HEK293 (cell line): ENCODE measurements at regions not wholly inside any gene's neighbourhood (a gene's known extent, or its start where the extent isn't known, plus 50 kb on each side); places are given as distances from the start of the nearest gene placed in this dataset.

Experiments
- CTCF ChIA-PET: fragments of 350-600 bp; formaldehyde crosslinking; extraction: SDS; loops from one replicate; lab custom pipeline; 2021; ENCODE audit warnings: antibody characterized with exemption; lab: Yijun Ruan, JAX
- POLR2A ChIA-PET: fragments of 300-600 bp; formaldehyde crosslinking; extraction: SDS; loops from one replicate; lab custom pipeline; 2020; ENCODE audit warnings: antibody characterized with exemption, inconsistent platforms; lab: Yijun Ruan, JAX
- H3K27ac ChIP-seq: fragments of 200-500 bp; sonication (Bioruptor generic); 2 replicates; pipeline ENCODE4 v1.5.1; 2014; ENCODE audit warnings: low read depth, low read length, control low read depth, inconsistent platforms; ENCODE audit errors: extremely low read depth
- H3K36me3 ChIP-seq, 2 experiments: fragments of 200-500 bp in 1 of 2; sonication (Bioruptor generic) in 1 of 2; 1 replicate in 1 of 2; 2 replicates in 1 of 2; pipeline ENCODE4 v1.5.1; 2014 to 2017; ENCODE audit warnings: inconsistent platforms in 2 of 2, low read length in 2 of 2; ENCODE audit not compliant: control insufficient read depth in 2 of 2, insufficient read depth in 1 of 2
- H3K4me1 ChIP-seq: fragments of 200-500 bp; sonication (Bioruptor generic); 2 replicates; pipeline ENCODE4 v1.5.1; 2014; ENCODE audit warnings: mild to moderate bottlenecking, low read length, inconsistent platforms; ENCODE audit not compliant: control insufficient read depth, insufficient read depth
- H3K4me3 ChIP-seq: 2 replicates; pipeline ENCODE4 v1.5.1; 2011; ENCODE audit warnings: low read depth, mild to moderate bottlenecking, control low read depth, low read length, moderate library complexity
- H3K9me3 ChIP-seq: fragments of 200-500 bp; sonication (Bioruptor generic); 2 replicates; pipeline ENCODE4 v1.5.1; 2014; ENCODE audit warnings: low read depth, low read length, inconsistent platforms; ENCODE audit not compliant: control insufficient read depth, insufficient read depth
- GLI4 ChIP-seq: fragments of 450-650 bp; formaldehyde crosslinking; IDR thresholded peaks from 2 replicates; pipeline ENCODE4 v1.5.1; 2016; ENCODE audit warnings: missing biosample characterization, missing genetic modification characterization
- HOXA7 ChIP-seq: sonication (generic); formaldehyde crosslinking; IDR thresholded peaks from 2 replicates; pipeline ENCODE4 v1.8.1; 2022; ENCODE audit warnings: missing genetic modification reagents, borderline replicate concordance
- IKZF3 ChIP-seq: fragments of 450-650 bp; IDR thresholded peaks from 2 replicates; pipeline ENCODE4 v1.5.0; 2018; ENCODE audit warnings: missing biosample characterization, mild to moderate bottlenecking, missing genetic modification characterization, moderate library complexity
- OVOL3 ChIP-seq: fragments of 450-650 bp; formaldehyde crosslinking; IDR thresholded peaks from 2 replicates; pipeline ENCODE4 v1.5.1; 2016; ENCODE audit warnings: missing biosample characterization, missing genetic modification characterization
- ZBTB1 ChIP-seq: fragments of 450-650 bp; formaldehyde crosslinking; IDR thresholded peaks from 2 replicates; pipeline ENCODE4 v1.5.1; 2016; ENCODE audit warnings: missing biosample characterization, missing genetic modification characterization
- ZBTB17 ChIP-seq: fragments of 450-650 bp; formaldehyde crosslinking; IDR thresholded peaks from 2 replicates; pipeline ENCODE4 v1.5.1; 2016; ENCODE audit warnings: missing biosample characterization, missing genetic modification characterization
- ZBTB21 ChIP-seq: fragments of 450-650 bp; formaldehyde crosslinking; IDR thresholded peaks from 2 replicates; pipeline ENCODE4 v1.5.1; 2017; ENCODE audit warnings: missing biosample characterization, missing genetic modification characterization
- ZFP37 ChIP-seq: fragments of 450-650 bp; formaldehyde crosslinking; IDR thresholded peaks from 2 replicates; pipeline ENCODE4 v1.5.1; 2016; ENCODE audit warnings: missing biosample characterization, missing genetic modification characterization
- ZNF140 ChIP-seq: fragments of 450-650 bp; formaldehyde crosslinking; IDR thresholded peaks from 2 replicates; pipeline ENCODE4 v1.5.1; 2016; ENCODE audit warnings: missing biosample characterization, missing genetic modification characterization
- ZNF169 ChIP-seq: fragments of 450-650 bp; formaldehyde crosslinking; IDR thresholded peaks from 2 replicates; pipeline ENCODE4 v1.5.1; 2016; ENCODE audit warnings: missing biosample characterization, missing genetic modification characterization
- ZNF223 ChIP-seq: fragments of 450-650 bp; formaldehyde crosslinking; IDR thresholded peaks from 2 replicates; pipeline ENCODE4 v1.5.1; 2016; ENCODE audit warnings: missing biosample characterization, missing genetic modification characterization
- ZNF248 ChIP-seq: fragments of 450-650 bp; formaldehyde crosslinking; IDR thresholded peaks from 2 replicates; pipeline ENCODE4 v1.5.1; 2017; ENCODE audit warnings: missing biosample characterization, missing genetic modification characterization
- ZNF366 ChIP-seq: fragments of 450-650 bp; formaldehyde crosslinking; conservative IDR thresholded peaks from 2 replicates; pipeline ENCODE4 v1.5.1; 2016; ENCODE audit warnings: missing biosample characterization, missing genetic modification characterization
- ZNF394 ChIP-seq: fragments of 450-650 bp; formaldehyde crosslinking; IDR thresholded peaks from 2 replicates; pipeline ENCODE4 v1.5.1; 2016; ENCODE audit warnings: missing biosample characterization, missing genetic modification characterization, mild to moderate bottlenecking, moderate library complexity, borderline replicate concordance
- ZNF404 ChIP-seq: fragments of 450-650 bp; formaldehyde crosslinking; IDR thresholded peaks from 2 replicates; pipeline ENCODE4 v1.5.1; 2017; ENCODE audit warnings: missing biosample characterization, missing genetic modification characterization
- ZNF544 ChIP-seq: fragments of 450-650 bp; formaldehyde crosslinking; IDR thresholded peaks from 2 replicates; pipeline ENCODE4 v1.5.0; 2017; ENCODE audit warnings: missing biosample characterization, missing genetic modification characterization
- ZNF658 ChIP-seq: fragments of 450-650 bp; formaldehyde crosslinking; IDR thresholded peaks from 2 replicates; pipeline ENCODE4; 2016; ENCODE audit warnings: missing biosample characterization, missing genetic modification characterization
- TF ChIP-seq, protein P1 (sequence below): fragments of 450-650 bp; formaldehyde crosslinking; IDR thresholded peaks from 2 replicates; pipeline ENCODE4 v1.5.1; 2016; ENCODE audit warnings: missing biosample characterization, missing genetic modification characterization, low read depth
- TF ChIP-seq, protein P2 (sequence below): fragments of 450-650 bp; formaldehyde crosslinking; IDR thresholded peaks from 2 replicates; pipeline ENCODE4 v1.5.1; 2016; ENCODE audit warnings: missing biosample characterization, missing genetic modification characterization
- TF ChIP-seq, protein P3 (sequence below): fragments of 450-650 bp; formaldehyde crosslinking; IDR thresholded peaks from 2 replicates; pipeline ENCODE4 v1.5.1; 2017; ENCODE audit warnings: missing biosample characterization, missing genetic modification characterization
- TF ChIP-seq, protein P4 (sequence below): fragments of 450-650 bp; formaldehyde crosslinking; IDR thresholded peaks from 2 replicates; pipeline ENCODE4 v1.5.1; 2016; ENCODE audit warnings: missing biosample characterization, missing genetic modification characterization
- TF ChIP-seq, protein P5 (sequence below): fragments of 450-650 bp; formaldehyde crosslinking; IDR thresholded peaks from 2 replicates; pipeline ENCODE4; 2016; ENCODE audit warnings: missing biosample characterization, missing genetic modification characterization
- TF ChIP-seq, protein P6 (sequence below): fragments of 450-650 bp; formaldehyde crosslinking; IDR thresholded peaks from 2 replicates; pipeline ENCODE4 v1.5.1; 2016; ENCODE audit warnings: missing biosample characterization, missing genetic modification characterization

DNA sequence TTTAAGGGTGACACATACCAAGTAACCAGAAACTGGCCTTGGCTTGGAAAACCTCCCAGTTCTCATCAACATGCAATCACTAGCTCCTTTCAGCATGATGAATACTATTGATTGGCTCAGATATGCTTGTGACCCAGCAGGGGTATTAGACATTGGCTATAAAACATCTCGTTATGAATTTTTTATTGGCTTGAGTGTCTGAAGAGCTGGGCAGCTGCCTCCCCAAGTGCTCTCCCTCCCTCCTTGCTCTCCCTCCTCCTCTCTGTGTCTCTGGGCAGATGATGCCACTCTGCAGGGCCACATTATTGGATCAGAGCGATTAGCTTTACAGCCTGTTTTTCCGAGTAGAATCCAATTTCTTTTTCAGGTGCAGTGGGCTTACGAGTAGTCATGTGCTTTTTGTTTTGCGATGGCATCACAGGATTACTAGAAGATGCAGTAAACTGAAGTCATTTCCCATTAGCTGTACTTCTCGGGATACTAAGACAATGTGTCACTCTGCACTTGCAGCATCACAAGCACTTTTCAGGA is 79.3 kb upstream of the ATF3 start (continued):
- TF ChIP-seq, protein P1, sequence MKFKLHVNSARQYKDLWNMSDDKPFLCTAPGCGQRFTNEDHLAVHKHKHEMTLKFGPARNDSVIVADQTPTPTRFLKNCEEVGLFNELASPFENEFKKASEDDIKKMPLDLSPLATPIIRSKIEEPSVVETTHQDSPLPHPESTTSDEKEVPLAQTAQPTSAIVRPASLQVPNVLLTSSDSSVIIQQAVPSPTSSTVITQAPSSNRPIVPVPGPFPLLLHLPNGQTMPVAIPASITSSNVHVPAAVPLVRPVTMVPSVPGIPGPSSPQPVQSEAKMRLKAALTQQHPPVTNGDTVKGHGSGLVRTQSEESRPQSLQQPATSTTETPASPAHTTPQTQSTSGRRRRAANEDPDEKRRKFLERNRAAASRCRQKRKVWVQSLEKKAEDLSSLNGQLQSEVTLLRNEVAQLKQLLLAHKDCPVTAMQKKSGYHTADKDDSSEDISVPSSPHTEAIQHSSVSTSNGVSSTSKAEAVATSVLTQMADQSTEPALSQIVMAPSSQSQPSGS: no peak
- no peak for TF ChIP-seq IKZF3 (tag by site-specific recombination)
- TF ChIP-seq HOXA7 (CRISPR knock-in tag): no peak
- no peak for TF ChIP-seq ZNF248 (tag by site-specific recombination)
- peak; percentile 90 for TF ChIP-seq ZNF366
- TF ChIP-seq, protein P2, sequence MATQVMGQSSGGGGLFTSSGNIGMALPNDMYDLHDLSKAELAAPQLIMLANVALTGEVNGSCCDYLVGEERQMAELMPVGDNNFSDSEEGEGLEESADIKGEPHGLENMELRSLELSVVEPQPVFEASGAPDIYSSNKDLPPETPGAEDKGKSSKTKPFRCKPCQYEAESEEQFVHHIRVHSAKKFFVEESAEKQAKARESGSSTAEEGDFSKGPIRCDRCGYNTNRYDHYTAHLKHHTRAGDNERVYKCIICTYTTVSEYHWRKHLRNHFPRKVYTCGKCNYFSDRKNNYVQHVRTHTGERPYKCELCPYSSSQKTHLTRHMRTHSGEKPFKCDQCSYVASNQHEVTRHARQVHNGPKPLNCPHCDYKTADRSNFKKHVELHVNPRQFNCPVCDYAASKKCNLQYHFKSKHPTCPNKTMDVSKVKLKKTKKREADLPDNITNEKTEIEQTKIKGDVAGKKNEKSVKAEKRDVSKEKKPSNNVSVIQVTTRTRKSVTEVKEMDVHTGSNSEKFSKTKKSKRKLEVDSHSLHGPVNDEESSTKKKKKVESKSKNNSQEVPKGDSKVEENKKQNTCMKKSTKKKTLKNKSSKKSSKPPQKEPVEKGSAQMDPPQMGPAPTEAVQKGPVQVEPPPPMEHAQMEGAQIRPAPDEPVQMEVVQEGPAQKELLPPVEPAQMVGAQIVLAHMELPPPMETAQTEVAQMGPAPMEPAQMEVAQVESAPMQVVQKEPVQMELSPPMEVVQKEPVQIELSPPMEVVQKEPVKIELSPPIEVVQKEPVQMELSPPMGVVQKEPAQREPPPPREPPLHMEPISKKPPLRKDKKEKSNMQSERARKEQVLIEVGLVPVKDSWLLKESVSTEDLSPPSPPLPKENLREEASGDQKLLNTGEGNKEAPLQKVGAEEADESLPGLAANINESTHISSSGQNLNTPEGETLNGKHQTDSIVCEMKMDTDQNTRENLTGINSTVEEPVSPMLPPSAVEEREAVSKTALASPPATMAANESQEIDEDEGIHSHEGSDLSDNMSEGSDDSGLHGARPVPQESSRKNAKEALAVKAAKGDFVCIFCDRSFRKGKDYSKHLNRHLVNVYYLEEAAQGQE (tag by site-specific recombination): no peak
- no peak for TF ChIP-seq ZNF223 (tag by site-specific recombination)
- TF ChIP-seq, protein P3, sequence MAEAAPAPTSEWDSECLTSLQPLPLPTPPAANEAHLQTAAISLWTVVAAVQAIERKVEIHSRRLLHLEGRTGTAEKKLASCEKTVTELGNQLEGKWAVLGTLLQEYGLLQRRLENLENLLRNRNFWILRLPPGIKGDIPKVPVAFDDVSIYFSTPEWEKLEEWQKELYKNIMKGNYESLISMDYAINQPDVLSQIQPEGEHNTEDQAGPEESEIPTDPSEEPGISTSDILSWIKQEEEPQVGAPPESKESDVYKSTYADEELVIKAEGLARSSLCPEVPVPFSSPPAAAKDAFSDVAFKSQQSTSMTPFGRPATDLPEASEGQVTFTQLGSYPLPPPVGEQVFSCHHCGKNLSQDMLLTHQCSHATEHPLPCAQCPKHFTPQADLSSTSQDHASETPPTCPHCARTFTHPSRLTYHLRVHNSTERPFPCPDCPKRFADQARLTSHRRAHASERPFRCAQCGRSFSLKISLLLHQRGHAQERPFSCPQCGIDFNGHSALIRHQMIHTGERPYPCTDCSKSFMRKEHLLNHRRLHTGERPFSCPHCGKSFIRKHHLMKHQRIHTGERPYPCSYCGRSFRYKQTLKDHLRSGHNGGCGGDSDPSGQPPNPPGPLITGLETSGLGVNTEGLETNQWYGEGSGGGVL (tag by site-specific recombination): peak; percentile 94
- peak; percentile 65 for TF ChIP-seq ZBTB17 (tag by site-specific recombination)
- TF ChIP-seq ZNF404 (tag by site-specific recombination): no peak
- TF ChIP-seq ZNF169 (tag by site-specific recombination): no peak
- peak; percentile 76 for TF ChIP-seq ZNF394
- no peak for TF ChIP-seq ZNF544
- no peak for TF ChIP-seq GLI4 (tag by site-specific recombination)
- TF ChIP-seq, protein P4, sequence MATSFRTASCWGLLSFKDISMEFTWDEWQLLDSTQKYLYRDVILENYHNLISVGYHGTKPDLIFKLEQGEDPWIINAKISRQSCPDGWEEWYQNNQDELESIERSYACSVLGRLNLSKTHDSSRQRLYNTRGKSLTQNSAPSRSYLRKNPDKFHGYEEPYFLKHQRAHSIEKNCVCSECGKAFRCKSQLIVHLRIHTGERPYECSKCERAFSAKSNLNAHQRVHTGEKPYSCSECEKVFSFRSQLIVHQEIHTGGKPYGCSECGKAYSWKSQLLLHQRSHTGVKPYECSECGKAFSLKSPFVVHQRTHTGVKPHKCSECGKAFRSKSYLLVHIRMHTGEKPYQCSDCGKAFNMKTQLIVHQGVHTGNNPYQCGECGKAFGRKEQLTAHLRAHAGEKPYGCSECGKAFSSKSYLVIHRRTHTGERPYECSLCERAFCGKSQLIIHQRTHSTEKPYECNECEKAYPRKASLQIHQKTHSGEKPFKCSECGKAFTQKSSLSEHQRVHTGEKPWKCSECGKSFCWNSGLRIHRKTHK (tag by site-specific recombination): no peak
- 0 out of 2 replicates have a peak, but pooled peaks have one; percentile 22 for TF ChIP-seq ZFP37
- TF ChIP-seq, all 188 proteins: peak for 24

DNA sequence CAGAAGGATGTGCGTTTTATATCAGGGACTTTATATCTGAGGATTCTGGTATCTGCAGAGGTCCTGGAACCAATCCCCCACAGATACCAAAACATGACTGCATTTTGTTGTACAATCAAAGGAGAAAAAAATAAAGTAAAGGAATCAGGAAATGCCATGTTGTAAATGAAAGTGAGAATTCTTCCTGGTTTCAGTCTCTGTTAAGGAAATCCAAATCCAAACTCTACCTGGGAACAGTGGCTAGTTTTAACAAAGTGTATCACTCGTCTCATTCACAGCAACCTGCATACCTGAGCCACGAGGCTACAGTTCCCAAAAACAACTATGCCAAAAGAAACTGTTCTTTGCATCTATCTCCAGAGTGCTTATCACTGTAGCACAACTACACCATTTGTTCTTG is 77.3 kb upstream of the ATF3 start:
- CTCF ChIA-PET: no interaction called here
- POLR2A ChIA-PET: no interaction called here
- Histone ChIP-seq H3K4me3 (no peak overlapping the region), H3K36me3 (no peaks in the 10 kb centered on the region), H3K27ac (no peak overlapping the region), H3K4me1 (no peaks in the 10 kb centered on the region), H3K9me3 (no peaks in the 10 kb centered on the region)
- no peak for TF ChIP-seq ZNF140 (tag by site-specific recombination)
- TF ChIP-seq, protein P5, sequence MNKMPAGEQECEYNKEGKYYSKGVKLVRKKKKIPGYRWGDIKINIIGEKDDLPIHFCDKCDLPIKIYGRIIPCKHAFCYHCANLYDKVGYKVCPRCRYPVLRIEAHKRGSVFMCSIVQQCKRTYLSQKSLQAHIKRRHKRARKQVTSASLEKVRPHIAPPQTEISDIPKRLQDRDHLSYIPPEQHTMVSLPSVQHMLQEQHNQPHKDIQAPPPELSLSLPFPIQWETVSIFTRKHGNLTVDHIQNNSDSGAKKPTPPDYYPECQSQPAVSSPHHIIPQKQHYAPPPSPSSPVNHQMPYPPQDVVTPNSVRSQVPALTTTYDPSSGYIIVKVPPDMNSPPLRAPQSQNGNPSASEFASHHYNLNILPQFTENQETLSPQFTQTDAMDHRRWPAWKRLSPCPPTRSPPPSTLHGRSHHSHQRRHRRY: no peak
- TF ChIP-seq ZNF658 (tag by site-specific recombination): no peak
- TF ChIP-seq GLI4 (tag by site-specific recombination): no peak
- TF ChIP-seq ZBTB21: no peak
- TF ChIP-seq OVOL3 (tag by site-specific recombination): no peak
- TF ChIP-seq ZBTB1 (tag by site-specific recombination): no peak
- TF ChIP-seq, protein P6, sequence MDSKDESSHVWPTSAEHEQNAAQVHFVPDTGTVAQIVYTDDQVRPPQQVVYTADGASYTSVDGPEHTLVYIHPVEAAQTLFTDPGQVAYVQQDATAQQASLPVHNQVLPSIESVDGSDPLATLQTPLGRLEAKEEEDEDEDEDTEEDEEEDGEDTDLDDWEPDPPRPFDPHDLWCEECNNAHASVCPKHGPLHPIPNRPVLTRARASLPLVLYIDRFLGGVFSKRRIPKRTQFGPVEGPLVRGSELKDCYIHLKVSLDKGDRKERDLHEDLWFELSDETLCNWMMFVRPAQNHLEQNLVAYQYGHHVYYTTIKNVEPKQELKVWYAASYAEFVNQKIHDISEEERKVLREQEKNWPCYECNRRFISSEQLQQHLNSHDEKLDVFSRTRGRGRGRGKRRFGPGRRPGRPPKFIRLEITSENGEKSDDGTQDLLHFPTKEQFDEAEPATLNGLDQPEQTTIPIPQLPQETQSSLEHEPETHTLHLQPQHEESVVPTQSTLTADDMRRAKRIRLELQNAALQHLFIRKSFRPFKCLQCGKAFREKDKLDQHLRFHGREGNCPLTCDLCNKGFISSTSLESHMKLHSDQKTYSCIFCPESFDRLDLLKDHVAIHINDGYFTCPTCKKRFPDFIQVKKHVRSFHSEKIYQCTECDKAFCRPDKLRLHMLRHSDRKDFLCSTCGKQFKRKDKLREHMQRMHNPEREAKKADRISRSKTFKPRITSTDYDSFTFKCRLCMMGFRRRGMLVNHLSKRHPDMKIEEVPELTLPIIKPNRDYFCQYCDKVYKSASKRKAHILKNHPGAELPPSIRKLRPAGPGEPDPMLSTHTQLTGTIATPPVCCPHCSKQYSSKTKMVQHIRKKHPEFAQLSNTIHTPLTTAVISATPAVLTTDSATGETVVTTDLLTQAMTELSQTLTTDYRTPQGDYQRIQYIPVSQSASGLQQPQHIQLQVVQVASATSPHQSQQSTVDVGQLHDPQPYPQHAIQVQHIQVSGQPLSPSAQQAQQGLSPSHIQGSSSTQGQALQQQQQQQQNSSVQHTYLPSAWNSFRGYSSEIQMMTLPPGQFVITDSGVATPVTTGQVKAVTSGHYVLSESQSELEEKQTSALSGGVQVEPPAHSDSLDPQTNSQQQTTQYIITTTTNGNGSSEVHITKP (tag by site-specific recombination): no peak
